ENCODE measurements at regions not wholly inside any gene's neighbourhood (a gene's known extent, or its start where the extent isn't known, plus 50 kb on each side); places are given as distances from the start of the nearest gene placed in this dataset.

- TF ChIP-seq CTCF (IDR thresholded peaks at IDR 0.05; ENCODE audit: poor library complexity, severe bottlenecking) (no peak), POLR2AphosphoS5 (IDR thresholded peaks at IDR 0.05) (no peak), TAF1 (IDR thresholded peaks at IDR 0.05; ENCODE audit: low read depth) (no peak), RAD21 (conservative IDR thresholded peaks at IDR 0.05) (no peak), EP300 (conservative IDR thresholded peaks at IDR 0.05; ENCODE audit: poor library complexity, severe bottlenecking) (no peak), EZH2 (IDR thresholded peaks at IDR 0.05; ENCODE audit: borderline replicate concordance, insufficient read depth, low read length, poor library complexity, severe bottlenecking) (no peak)
- TF ChIP-seq, protein P1, sequence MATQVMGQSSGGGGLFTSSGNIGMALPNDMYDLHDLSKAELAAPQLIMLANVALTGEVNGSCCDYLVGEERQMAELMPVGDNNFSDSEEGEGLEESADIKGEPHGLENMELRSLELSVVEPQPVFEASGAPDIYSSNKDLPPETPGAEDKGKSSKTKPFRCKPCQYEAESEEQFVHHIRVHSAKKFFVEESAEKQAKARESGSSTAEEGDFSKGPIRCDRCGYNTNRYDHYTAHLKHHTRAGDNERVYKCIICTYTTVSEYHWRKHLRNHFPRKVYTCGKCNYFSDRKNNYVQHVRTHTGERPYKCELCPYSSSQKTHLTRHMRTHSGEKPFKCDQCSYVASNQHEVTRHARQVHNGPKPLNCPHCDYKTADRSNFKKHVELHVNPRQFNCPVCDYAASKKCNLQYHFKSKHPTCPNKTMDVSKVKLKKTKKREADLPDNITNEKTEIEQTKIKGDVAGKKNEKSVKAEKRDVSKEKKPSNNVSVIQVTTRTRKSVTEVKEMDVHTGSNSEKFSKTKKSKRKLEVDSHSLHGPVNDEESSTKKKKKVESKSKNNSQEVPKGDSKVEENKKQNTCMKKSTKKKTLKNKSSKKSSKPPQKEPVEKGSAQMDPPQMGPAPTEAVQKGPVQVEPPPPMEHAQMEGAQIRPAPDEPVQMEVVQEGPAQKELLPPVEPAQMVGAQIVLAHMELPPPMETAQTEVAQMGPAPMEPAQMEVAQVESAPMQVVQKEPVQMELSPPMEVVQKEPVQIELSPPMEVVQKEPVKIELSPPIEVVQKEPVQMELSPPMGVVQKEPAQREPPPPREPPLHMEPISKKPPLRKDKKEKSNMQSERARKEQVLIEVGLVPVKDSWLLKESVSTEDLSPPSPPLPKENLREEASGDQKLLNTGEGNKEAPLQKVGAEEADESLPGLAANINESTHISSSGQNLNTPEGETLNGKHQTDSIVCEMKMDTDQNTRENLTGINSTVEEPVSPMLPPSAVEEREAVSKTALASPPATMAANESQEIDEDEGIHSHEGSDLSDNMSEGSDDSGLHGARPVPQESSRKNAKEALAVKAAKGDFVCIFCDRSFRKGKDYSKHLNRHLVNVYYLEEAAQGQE (IDR thresholded peaks at IDR 0.05; ENCODE audit: borderline replicate concordance) = no peak
These were observed 191.9 kb upstream of the CTAGE1 start for GRCh38 chr18:22609642-22610041.

Measured in neural cell (in vitro differentiated cells).